ENCODE measurements at regions not wholly inside any gene's neighbourhood (a gene's known extent, or its start where the extent isn't known, plus 50 kb on each side); places are given as distances from the start of the nearest gene placed in this dataset.

DNA sequence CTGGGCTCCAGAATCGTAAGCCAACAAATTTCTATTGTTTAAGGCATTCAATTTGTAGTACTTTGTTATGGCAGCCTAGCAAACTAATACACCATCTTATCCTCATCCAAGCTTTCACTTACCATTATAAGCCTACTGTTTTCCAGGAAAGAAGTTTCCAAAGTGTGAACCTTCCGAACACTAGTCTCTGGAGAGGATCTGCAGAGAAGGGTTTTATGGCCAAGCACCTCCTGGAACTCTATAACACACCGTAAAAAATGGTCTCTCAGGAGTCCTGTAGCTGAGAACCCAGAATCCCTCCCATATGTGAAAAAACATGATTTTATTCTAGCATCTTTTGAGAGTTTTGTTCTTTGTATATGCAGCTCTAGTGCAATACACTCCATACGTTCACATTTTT lies 142.1 kb downstream of the POSTN start:
- Histone ChIP-seq H3K4me1 (peaks cover 0 to 21% (median 10%) of the 10 kb centered on the region in 4 donors), H3K36me3 (no peaks in the 10 kb centered on the region), H3K4me3 (no peak overlapping the region), H3K9me3 (no peaks in the 10 kb centered on the region), H3K27me3 (no peaks in the 10 kb centered on the region), H3K27ac (no peak overlapping the region)
- TF ChIP-seq EP300 (IDR thresholded peaks at IDR 0.05) = no peak
- TF ChIP-seq, protein P1, sequence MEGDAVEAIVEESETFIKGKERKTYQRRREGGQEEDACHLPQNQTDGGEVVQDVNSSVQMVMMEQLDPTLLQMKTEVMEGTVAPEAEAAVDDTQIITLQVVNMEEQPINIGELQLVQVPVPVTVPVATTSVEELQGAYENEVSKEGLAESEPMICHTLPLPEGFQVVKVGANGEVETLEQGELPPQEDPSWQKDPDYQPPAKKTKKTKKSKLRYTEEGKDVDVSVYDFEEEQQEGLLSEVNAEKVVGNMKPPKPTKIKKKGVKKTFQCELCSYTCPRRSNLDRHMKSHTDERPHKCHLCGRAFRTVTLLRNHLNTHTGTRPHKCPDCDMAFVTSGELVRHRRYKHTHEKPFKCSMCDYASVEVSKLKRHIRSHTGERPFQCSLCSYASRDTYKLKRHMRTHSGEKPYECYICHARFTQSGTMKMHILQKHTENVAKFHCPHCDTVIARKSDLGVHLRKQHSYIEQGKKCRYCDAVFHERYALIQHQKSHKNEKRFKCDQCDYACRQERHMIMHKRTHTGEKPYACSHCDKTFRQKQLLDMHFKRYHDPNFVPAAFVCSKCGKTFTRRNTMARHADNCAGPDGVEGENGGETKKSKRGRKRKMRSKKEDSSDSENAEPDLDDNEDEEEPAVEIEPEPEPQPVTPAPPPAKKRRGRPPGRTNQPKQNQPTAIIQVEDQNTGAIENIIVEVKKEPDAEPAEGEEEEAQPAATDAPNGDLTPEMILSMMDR (IDR thresholded peaks at IDR 0.05) = no peak
- TF ChIP-seq POLR2A (IDR thresholded peaks at IDR 0.05) = no peak
- TF ChIP-seq POLR2AphosphoS5 (IDR thresholded peaks at IDR 0.05) = no peak
- WGBS, 2 donors = 82 to 84% methylated on average over 4 of the region's 4 CpGs
- DNase-seq = no peak
- intact Hi-C loops (cut with DNase I) = no loop called here

DNA sequence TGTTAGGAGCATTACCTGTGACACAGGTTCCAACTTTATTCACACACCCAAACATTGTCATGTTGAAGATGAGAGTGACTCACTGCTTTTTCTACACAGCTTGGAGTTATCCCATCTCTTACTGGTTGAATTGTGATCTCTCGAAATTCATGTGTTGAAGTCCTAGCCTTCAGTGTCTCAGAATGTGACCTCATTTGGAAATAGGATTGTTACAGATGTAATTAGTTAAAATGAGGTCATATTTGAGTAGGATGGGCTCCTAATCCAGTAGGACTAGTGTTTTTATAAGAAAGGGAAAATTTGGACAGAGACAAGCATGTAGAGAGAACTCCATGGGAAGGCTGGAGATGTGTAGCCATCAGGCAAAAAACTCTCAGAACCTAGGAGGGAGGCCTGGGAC lies 142.5 kb downstream of the POSTN start:
- Histone ChIP-seq H3K4me3 (no peak overlapping the region), H3K9me3 (no peaks in the 10 kb centered on the region), H3K36me3 (no peaks in the 10 kb centered on the region), H3K4me1 (peaks cover 0 to 20% (median 9%) of the 10 kb centered on the region in 4 donors), H3K27ac (no peak overlapping the region), H3K27me3 (no peaks in the 10 kb centered on the region)
- intact Hi-C loops (cut with DNase I) = no loop called here
- no peak for DNase-seq
- TF ChIP-seq POLR2A (IDR thresholded peaks at IDR 0.05) = no peak
- TF ChIP-seq, protein P1 (IDR thresholded peaks at IDR 0.05) = no peak
- no peak for TF ChIP-seq POLR2AphosphoS5 (IDR thresholded peaks at IDR 0.05)
- TF ChIP-seq EP300 (IDR thresholded peaks at IDR 0.05) = no peak
- WGBS, 2 donors = 40 to 71% methylated on average over 1 of the region's 1 CpG

DNA sequence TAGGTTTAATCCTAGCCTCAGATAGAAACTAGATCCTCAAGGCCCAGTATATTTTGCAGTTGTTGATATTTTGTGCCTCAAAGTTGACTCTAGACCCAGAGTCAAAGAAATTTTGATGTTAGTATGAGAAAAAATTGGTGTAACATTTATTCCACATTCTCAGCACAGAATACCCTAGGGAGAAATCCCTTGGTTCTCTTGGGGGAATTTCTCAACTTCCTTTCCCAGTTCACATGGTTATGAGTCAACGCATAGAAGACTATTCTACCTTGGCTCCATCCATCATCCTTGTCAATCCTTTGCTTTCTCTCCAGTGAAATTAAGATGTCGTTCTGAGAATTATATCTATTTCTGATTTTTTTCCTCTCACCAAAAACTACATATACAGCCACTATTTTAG lies 145.3 kb downstream of the POSTN start:
- Histone ChIP-seq H3K36me3 (no peaks in the 10 kb centered on the region), H3K27me3 (no peaks in the 10 kb centered on the region), H3K27ac (no peak overlapping the region), H3K4me1 (peaks cover 0 to 13% (median 1%) of the 10 kb centered on the region in 4 donors), H3K9me3 (no peaks in the 10 kb centered on the region), H3K4me3 (no peak overlapping the region)
- 66 to 76% methylated on average over 2 of the region's 2 CpGs for WGBS, 2 donors
- TF ChIP-seq POLR2AphosphoS5 (IDR thresholded peaks at IDR 0.05) (no peak), EP300 (IDR thresholded peaks at IDR 0.05) (no peak)
- intact Hi-C loops (cut with DNase I) = no loop called here
- DNase-seq = no peak

DNA sequence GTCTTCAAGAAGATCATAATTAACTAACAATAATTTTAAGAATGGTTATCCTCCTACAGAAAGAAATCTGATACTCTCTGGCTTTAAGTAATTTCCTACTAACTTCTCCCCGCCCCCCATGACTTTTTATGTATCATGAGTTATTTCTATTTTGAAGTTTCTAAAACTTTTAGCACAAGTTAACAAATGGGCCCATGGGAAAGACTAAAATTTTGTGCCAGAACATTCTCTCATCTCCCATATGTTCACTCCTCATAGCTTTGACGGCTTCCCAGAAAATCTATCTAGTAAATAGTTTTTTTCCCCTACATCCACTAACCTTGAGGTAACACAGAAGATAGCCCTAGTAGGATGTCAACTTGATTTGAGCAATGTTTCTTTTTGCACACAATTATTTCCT lies 148.3 kb downstream of the POSTN start:
- 75 to 89% methylated on average over 2 of the region's 2 CpGs for WGBS, 2 donors
- intact Hi-C loops (cut with DNase I) = no loop called here

DNA sequence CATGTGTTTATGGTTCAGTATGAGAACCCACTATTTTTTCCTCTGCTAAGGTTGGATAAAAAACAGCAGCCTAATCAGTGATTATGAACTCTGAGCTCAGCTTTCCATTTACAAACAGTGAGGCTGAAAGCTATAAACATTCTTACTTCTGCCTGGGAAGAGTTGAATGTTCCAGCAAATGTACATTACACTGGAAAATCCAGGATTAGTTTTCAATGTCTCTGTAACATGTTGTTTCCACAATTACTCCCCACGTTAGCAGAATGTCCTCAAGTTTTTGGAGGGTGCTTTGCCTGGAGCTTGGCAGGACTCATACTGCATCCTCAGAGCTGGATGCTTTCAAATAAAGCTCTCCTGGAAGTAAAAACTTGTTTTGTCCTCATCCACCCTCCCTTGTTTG lies 150.4 kb downstream of the POSTN start:
- Histone ChIP-seq H3K4me3 (no peak overlapping the region), H3K27ac (peak overlapping the region in 2 of 4 donors; percentile 62 to 69), H3K9me3 (no peaks in the 10 kb centered on the region), H3K4me1 (peaks cover 0 to 21% (median 9%) of the 10 kb centered on the region in 4 donors), H3K36me3 (no peaks in the 10 kb centered on the region), H3K27me3 (no peaks in the 10 kb centered on the region)
- intact Hi-C loops (cut with DNase I) = no loop called here
- DNase-seq = no peak
- 32 to 56% methylated on average over 1 of the region's 1 CpG for WGBS, 2 donors
- no peak for TF ChIP-seq EP300 (IDR thresholded peaks at IDR 0.05)
- TF ChIP-seq, protein P1 (IDR thresholded peaks at IDR 0.05) = no peak
- TF ChIP-seq POLR2A (IDR thresholded peaks at IDR 0.05) = no peak
- TF ChIP-seq POLR2AphosphoS5 (IDR thresholded peaks at IDR 0.05) = no peak

More for the DNA sequence above, 148.3 kb downstream of the POSTN start:
- no peak for DNase-seq
- Histone ChIP-seq H3K36me3 (no peaks in the 10 kb centered on the region), H3K4me1 (peaks cover 0 to 21% (median 9%) of the 10 kb centered on the region in 4 donors), H3K27me3 (no peaks in the 10 kb centered on the region), H3K27ac (no peak overlapping the region), H3K4me3 (no peak overlapping the region), H3K9me3 (no peaks in the 10 kb centered on the region)
- TF ChIP-seq, protein P1 (IDR thresholded peaks at IDR 0.05) = no peak
- no peak for TF ChIP-seq POLR2AphosphoS5 (IDR thresholded peaks at IDR 0.05)
- TF ChIP-seq POLR2A (IDR thresholded peaks at IDR 0.05) = no peak
- no peak for TF ChIP-seq EP300 (IDR thresholded peaks at IDR 0.05)

Measured in sigmoid colon (tissue), 6 donors.